Upper lobe of right lung (tissue), 1 donor: ENCODE measurements at regions not wholly inside any gene's neighbourhood (a gene's known extent, or its start where the extent isn't known, plus 50 kb on each side); places are given as distances from the start of the nearest gene placed in this dataset.

ENCODE experiments used
- ATAC-seq: fragments of 200-7000 bp; cut with Tn5 transposase; one replicate; pipeline ENCODE4 v1.9.1; 2020; ENCODE audit warnings: mild to moderate bottlenecking, moderate library complexity
- DNase-seq: peaks from one replicate; pipeline ENCODE4 v3.0.0-alpha.2; 2020
- H3K27ac ChIP-seq: fragments of 200-600 bp; one replicate; pipeline ENCODE4 v1.8.0; 2022
- H3K27me3 ChIP-seq: fragments of 200-600 bp; one replicate; pipeline ENCODE4 v1.8.0; 2022; ENCODE audit warnings: mild to moderate bottlenecking
- H3K36me3 ChIP-seq: fragments of 200-600 bp; one replicate; pipeline ENCODE4 v1.8.0; 2022
- H3K4me1 ChIP-seq: fragments of 200-600 bp; one replicate; pipeline ENCODE4 v1.8.0; 2022
- H3K4me3 ChIP-seq: fragments of 200-600 bp; one replicate; pipeline ENCODE4 v1.8.0; 2022; ENCODE audit warnings: mild to moderate bottlenecking
- H3K9me3 ChIP-seq: fragments of 200-600 bp; one replicate; pipeline ENCODE4 v1.8.0; 2022
- intact Hi-C: fragments of 100-400 bp; cut with DNase I; formaldehyde crosslinking; loops from one replicate; pipeline ENCODE4 v1.11.0; 2022
- TF ChIP-seq, protein P1 (sequence below): fragments of 200-600 bp; IDR thresholded peaks from one replicate; pipeline ENCODE4 v1.8.0; 2022; ENCODE audit warnings: antibody characterized with exemption
- donor health status: DM: no; HTN: yes; CAD: no; lungs with severe emphysema.

- ATAC-seq (no peak), DNase-seq (no peak)
- H3K27me3 ChIP-seq, result no peaks in the 10 kb centered on the region
- TF ChIP-seq, protein P1, sequence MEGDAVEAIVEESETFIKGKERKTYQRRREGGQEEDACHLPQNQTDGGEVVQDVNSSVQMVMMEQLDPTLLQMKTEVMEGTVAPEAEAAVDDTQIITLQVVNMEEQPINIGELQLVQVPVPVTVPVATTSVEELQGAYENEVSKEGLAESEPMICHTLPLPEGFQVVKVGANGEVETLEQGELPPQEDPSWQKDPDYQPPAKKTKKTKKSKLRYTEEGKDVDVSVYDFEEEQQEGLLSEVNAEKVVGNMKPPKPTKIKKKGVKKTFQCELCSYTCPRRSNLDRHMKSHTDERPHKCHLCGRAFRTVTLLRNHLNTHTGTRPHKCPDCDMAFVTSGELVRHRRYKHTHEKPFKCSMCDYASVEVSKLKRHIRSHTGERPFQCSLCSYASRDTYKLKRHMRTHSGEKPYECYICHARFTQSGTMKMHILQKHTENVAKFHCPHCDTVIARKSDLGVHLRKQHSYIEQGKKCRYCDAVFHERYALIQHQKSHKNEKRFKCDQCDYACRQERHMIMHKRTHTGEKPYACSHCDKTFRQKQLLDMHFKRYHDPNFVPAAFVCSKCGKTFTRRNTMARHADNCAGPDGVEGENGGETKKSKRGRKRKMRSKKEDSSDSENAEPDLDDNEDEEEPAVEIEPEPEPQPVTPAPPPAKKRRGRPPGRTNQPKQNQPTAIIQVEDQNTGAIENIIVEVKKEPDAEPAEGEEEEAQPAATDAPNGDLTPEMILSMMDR, result no peak
- no peak overlapping the region for H3K27ac ChIP-seq
- intact Hi-C loops, result no loop called here
- H3K36me3 ChIP-seq, result no peaks in the 10 kb centered on the region
- no peaks in the 10 kb centered on the region for H3K4me1 ChIP-seq
- H3K9me3 ChIP-seq, result no peaks in the 10 kb centered on the region
- H3K4me3 ChIP-seq, result no peak overlapping the region
These were observed 70.6 kb upstream of the PHACTR1 start for GRCh38 chr6:12645941-12646340.

DNA sequence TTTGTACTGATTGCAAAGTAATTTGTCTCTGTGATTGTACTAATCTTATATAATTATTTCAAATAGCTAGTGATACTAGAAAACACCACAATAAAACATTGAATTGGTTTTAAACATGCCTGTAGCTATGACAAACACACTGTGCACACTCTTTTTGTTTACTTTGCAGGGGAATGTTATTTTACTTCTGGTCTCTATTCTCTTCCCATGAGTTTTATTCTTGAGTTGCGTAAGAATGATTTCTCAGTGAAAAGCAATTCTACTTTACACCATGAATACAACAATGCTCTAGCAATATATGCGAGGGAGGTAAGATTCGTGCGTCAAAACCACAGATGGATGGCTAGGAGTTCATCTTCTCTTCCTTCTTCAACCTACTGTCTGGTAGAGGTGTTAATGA lies 68.4 kb upstream of the PHACTR1 start:
- Histone ChIP-seq H3K9me3 (no peaks in the 10 kb centered on the region), H3K4me1 (no peaks in the 10 kb centered on the region), H3K36me3 (no peaks in the 10 kb centered on the region), H3K27ac (no peak overlapping the region), H3K4me3 (no peak overlapping the region), H3K27me3 (no peaks in the 10 kb centered on the region)
- DNase-seq (no peak), ATAC-seq (no peak)
- TF ChIP-seq, protein P1, result no peak
- intact Hi-C loops, result no loop called here

GRCh38 chr6:12649325-12649724 lies 67.2 kb upstream of the PHACTR1 start:
- TF ChIP-seq, protein P1, result no peak
- ATAC-seq, result no peak
- intact Hi-C loops, result no loop called here
- no peaks in the 10 kb centered on the region for H3K36me3 ChIP-seq
- no peaks in the 10 kb centered on the region for H3K4me1 ChIP-seq
- no peak for DNase-seq
- no peaks in the 10 kb centered on the region for H3K9me3 ChIP-seq
- H3K27ac ChIP-seq, result no peak overlapping the region
- H3K27me3 ChIP-seq, result no peaks in the 10 kb centered on the region
- no peak overlapping the region for H3K4me3 ChIP-seq

DNA sequence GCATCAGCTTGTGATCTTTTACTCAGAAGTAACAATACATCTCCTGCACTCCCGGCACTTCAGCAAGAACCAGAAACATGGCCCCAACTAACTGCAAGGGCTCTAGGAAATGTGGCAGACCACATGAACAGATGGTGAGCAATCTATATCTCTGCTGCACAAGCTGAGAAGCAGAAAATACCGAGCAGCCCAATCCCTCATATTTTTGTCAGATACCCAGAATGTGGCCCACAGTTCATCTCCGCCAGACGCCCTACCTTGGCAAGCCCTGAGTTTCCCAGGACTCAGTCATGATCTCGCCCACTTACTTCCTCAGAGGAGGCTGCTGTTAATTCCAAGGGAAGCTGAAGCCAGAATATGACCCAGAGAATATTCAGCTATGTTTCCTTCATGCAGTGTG lies 63.1 kb upstream of the PHACTR1 start:
- intact Hi-C loops, result no loop called here
- DNase-seq (no peak), ATAC-seq (no peak)
- H3K4me3 ChIP-seq, result no peak overlapping the region
- H3K4me1 ChIP-seq, result no peaks in the 10 kb centered on the region
- no peaks in the 10 kb centered on the region for H3K9me3 ChIP-seq
- H3K27me3 ChIP-seq, result no peaks in the 10 kb centered on the region
- no peak overlapping the region for H3K27ac ChIP-seq
- TF ChIP-seq, protein P1, result no peak
- no peaks in the 10 kb centered on the region for H3K36me3 ChIP-seq

DNA sequence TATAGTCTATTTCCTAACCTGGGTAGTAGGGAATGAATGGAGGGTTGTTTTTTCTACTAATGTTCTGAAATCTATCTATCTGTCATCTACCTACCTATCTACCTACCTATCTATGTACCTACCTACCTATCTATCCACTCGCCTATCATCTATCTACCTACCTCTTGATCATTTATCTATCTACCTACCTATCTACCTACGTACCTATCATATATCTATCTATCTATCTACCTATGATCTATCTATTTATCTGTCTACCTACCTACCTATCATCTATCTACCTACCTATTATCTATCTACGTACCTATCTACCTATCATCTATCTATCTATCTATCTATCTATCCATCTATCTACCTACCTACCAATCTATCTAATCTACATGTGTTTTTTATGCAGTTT lies 62.5 kb upstream of the PHACTR1 start:
- no peak overlapping the region for H3K27ac ChIP-seq
- intact Hi-C loops, result no loop called here
- no peaks in the 10 kb centered on the region for H3K9me3 ChIP-seq
- TF ChIP-seq, protein P1, result no peak
- H3K36me3 ChIP-seq, result no peaks in the 10 kb centered on the region
- no peaks in the 10 kb centered on the region for H3K4me1 ChIP-seq
- H3K27me3 ChIP-seq, result no peaks in the 10 kb centered on the region
- DNase-seq (no peak), ATAC-seq (no peak)
- no peak overlapping the region for H3K4me3 ChIP-seq

DNA sequence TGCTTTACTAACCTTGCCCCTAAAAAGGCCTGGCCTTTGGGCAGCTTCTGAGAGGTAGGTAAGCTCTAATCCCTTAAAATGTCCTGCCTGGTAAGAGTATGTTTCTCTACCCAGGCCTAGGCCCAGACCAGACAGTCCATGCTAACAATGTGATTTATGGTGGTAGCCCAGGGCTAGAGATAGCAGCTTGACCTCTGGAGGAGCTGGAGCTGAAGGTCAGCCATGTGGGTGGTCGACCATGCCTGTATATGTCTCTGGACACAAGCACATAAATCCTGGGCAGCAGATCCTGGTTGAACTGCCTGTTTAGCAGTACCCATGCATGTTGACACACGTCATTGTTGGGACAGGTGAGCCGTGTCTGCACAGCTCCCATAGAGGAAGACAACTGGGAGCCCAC lies 62.1 kb upstream of the PHACTR1 start:
- TF ChIP-seq, protein P1, result no peak
- H3K27me3 ChIP-seq, result no peaks in the 10 kb centered on the region
- no peak for DNase-seq
- H3K36me3 ChIP-seq, result no peaks in the 10 kb centered on the region
- no peaks in the 10 kb centered on the region for H3K9me3 ChIP-seq
- no peak overlapping the region for H3K4me3 ChIP-seq
- no peak overlapping the region for H3K27ac ChIP-seq
- no peak for ATAC-seq
- intact Hi-C loops, result no loop called here
- H3K4me1 ChIP-seq, result no peaks in the 10 kb centered on the region
